Occipital lobe (tissue), 1 donor: ENCODE measurements at regions not wholly inside any gene's neighbourhood (a gene's known extent, or its start where the extent isn't known, plus 50 kb on each side); places are given as distances from the start of the nearest gene placed in this dataset.

Experiments
- DNase-seq: peaks from one replicate; lab custom pipeline; 2025; lab: John Stamatoyannopoulos, UW

DNA sequence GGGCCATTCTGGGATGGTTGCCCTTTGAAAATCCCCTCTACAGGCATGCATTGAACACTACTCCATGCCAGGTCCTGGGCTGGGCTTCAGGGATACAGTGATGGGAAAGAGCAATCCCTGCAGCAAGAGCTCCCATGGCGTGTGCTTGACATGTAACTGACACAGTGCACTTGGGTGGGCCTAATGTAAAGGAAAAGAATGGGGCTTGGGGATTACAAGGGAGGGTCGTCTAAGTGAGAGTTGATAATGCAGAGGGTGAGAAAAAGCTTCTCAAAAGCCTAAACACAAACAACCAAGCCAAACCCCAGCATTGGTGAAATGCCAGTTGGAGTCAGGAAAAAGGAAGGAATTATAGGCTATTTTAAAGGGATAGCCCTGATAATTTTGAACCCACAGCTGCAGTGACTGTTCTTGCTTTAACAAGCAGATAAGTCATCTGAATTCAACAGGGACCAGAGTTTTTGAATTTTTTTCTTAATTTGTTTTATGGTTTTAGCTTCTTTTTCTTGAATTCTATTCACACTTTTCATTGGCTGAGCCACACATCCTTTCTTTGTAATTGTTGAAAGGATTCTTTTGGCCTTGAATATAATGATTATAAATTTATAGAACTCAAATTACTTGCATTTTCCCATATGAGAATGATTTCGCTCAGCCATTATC is 308.7 kb downstream of the LPIN1 start:
- DNase-seq = no peak

DNA sequence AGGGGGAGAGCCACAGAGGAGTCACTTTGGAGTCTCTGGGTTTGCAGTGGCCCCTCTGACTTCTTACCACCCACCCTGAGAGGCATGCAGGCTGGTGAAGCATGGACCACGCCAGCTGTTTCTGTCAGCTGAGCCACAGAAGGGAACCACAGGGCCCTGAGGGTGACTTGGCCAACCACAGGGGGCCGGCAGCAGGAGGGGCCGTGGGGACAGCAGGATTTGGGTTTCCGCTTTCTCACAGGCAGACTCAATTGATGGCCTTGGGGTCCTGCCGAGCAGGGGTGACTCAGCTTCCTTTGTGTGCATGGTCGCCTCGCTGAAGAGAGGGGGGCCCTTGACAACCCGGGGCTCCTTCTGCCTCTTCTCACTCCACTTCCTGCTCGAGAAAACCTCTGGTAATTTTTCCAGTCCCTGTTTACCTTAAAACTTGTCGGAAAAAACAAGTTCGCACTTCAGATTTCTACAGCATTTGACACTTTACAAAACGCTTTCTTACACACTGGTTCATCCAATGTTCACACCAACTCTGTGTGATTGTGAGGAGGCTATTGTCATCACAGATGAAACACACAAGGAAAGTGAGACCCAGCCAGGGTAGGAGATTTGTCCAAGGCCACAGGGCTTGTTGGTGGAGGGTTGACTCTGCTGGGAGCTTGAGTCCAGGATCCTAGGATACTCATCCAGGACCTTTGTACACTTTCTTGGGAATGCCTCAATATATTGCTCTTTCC is 311.2 kb downstream of the LPIN1 start:
- DNase-seq = no peak

DNA sequence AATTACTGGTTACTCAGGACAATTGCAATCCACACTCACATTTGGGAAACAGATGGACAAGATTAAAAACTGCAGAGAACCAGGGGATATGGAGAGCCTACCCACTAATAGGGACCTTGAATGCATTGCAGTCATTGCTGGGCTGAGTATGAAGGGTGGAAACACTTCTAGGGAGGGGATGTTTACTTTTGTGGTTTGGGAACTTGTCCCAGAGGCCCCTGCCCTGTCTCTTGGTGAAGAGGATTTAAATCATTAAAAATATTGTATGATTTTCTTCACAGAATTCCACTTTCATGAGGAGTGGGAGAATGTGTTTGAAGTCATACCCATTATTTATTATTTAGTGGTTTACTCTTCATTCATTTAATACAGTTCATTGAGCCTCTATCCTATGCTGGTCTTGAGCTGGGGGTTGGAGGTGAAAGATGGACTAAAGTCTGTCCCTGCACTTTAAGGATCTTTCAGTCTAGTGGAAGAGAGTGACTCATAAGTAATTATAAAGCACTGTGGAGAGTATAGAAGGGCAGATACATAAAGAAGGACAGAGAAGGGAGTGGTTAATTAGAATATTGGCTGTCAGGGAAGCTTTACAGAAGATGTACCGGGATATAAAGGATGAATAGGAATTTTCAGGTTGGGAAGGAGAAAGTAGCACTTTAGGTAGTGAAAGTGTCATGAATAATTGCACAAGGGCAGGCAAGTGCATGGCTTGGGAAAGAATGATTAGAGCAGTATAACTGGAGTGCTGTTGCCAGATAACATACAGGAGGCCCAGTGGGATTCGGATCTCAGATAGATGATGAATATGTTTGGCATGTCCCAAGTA is 313.4 kb downstream of the LPIN1 start:
- DNase-seq = no peak

DNA sequence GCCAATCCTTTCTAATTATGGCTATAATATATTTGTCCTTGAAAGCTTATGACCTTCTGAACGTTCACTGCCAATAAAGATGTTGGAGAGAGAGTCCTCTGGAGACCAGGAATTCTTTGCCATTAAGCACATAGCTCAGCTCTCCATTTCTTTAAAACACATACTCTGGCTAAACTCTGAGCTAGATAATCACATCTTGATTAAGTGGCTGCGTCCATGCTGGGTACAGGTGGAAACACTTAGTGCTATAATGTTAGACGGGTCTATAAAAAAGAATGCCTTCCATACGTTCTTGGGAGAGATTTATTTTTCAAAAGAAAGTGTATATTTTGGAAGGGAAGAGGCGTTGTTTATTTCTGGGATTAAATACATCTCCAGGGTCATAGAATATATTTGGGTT is 314.5 kb downstream of the LPIN1 start:
- no peak for DNase-seq

DNA sequence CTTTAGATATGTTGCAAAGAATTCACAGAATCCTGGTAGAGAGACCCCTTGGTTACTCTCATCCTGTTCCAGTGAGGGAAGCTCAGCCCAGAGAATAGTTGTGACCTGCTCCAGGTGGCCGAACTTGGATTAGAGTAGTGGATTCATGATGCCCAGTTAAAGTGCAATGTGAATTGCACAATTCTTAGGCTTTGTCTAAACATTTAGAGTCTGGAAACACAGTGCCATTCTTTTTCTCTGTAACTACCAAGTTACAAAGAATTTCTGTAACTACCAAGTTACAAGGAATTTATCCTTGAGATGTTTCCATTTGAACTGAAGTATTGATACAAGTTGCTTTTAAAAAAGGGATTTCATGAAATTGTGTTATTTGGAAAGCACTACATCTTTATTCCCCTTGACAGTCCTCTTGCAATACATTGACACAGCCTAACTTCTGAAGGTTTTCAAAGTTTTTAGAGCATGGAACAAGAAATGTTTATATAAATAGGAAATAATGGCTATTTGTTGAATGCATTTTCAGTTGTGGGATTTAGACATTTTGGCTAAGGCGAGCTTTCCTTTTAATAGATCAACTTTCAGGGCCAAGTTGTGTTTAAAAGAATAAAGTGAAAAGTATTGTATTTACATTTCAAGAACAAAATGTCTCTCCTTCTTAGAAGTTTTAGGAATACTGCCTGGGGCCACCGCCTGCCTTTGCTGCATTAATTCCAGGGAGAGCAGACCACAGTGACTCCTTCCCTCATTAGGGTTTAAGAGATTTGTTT is 315.0 kb downstream of the LPIN1 start:
- DNase-seq = no peak

DNA sequence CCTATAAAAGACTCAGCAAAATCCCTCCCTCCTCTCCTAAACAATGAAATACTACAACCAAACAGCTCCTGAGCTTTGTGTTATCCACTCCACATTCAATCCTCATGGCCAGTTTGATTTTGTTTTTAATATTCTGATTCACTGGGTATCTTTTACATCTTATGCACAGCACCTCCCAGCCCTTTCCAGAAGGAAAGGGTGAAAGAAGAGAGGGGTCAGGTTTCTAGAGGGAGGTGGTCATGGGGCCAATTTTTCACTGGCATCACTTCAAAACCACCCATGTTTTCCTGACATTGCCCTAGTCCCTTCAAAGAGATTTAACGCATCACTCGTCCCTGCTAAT is 315.6 kb downstream of the LPIN1 start:
- DNase-seq = no peak

DNA sequence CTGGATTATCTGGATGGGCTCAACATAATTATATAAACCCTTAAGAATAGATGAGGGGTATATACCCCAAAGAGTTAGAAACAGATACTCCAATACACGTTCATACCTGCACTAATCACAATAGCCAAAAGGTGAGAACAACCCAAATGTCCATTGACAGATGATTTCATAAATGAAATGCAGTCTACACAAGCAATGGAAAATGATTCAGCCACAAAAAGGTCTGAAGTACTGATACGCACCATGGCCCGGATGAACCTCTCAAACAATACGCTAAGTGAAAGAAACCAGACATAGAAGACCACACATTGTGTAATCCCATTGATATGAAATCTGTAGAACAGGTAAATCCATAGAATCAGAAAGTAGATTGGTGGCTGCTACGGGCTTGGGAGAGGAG is 316.8 kb downstream of the LPIN1 start:
- DNase-seq = no peak

DNA sequence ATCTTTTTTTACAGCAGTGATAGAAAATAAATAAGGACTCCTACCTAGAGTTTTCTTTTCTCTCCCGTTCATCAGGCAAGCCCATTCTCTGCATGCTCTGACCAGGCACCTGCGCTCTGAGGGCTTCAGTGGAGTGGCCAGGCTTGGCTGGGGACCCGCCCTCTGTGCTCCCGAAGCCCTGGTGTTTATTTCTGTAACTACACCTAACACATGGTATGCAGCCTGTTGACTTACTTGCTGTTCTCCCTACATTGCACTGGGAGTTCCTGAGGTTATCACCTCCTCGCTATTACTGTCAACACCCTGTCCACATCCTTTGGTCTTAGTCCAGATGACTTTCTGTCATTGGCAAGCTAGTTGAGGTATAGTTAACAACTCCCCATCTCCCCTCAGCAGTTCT is 317.7 kb downstream of the LPIN1 start:
- DNase-seq = no peak

DNA sequence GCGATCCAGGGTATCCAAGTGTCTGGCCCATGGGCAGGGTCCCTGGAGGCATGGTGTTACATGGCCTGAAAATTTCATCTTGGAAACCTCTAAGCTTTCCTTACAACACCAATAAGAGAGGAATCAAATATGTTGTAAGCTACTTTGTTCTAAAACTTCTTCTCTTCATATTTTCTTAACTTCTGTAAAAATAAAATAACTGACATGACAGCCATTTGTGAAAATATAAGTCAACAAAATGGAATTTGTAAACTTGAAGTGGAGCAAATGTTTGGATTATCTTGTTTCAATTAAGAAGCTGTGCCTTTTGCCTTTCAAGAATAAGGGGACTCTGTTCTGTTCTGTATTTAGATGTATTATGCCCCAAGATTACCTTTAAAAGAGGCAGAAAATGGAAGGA is 319.7 kb downstream of the LPIN1 start:
- DNase-seq = no peak

DNA sequence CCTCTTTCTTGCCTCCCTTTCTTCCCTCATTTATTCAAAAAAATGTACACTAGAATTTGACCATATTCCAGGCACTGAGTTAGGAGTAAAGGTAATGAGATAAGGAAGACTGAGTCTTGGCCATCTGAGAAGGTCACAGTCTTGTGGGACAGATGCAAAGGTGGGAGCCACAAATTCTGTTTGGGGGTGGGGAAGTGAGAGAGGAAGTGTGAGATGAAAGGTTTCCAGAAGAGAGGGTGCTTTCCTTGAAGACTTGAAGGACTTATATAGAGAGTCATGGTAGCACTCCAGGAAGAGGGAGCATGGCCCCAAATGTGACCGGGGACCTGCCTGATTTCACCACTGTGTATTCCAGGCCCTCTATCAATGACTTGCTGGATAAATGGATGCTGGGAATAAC is 320.6 kb downstream of the LPIN1 start:
- no peak for DNase-seq

DNA sequence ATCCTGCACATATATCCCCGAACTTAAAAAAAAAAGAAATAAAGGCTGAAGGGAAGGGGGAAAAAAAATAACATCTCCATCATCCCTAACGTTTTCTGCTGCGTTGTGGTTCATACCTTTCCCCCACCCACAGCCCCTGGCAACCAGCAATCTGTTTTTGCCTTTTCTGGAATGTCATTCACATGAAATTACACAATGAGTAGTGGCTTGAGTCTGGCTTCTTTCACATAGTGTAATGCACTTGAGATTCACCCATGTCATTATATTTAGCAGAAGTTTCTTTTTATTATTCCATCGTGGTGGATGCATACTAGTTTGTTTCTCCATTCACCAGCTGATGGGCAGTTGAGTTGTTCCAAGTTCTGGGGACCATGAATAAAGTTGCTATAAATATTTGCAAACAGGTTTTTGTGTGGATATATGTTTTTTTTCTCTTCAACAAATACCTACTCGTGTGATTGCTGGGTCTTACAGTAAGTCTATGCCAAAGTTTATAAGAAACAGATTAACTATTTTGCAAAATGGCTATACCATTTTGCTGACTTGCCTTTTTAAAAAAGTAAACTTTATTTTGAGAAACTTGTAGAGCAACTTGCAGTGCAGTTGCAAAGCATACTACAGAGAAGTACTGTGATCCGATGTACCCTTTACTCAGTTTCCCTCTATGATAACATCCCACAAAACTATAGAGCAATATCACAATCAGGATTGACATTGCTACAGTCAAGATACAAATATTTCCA is 322.5 kb downstream of the LPIN1 start:
- no peak for DNase-seq

DNA sequence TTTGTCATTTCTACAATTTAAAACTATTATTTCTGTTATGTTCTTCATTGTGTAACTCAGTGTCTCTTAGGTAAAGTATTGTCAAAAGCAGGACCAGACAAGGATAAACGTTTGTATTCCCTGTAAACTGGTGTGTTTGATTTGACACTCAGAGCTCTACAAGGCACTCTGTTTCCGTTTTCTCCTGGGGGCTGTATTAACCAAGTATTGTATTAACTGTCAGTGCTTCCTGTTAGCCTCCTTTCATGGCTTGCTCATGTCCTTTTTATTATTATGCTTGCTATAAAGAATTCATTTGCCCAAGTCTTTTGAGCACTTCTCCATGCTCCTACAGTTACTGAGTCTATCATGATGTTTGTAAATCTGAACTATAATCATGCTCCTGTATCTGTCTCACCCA is 323.7 kb downstream of the LPIN1 start:
- no peak for DNase-seq

DNA sequence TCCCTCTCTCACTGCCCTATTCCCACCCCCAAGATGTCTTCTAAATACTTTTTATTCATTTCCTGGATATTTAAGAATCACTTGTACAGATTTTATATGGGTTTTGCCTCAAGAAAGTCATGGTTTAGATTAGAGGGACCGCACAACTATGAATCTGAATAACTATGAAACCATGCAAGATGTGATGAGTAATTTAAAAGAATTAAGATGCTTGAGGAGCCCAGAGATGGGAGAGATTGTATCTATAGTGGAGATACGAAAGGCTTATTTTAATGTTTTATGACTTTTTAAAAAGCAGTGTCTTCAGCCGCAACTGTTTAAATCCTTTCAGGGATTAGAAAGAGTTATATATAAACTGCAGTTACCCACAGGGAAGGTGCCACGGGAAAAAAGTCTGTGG is 324.1 kb downstream of the LPIN1 start:
- no peak for DNase-seq

DNA sequence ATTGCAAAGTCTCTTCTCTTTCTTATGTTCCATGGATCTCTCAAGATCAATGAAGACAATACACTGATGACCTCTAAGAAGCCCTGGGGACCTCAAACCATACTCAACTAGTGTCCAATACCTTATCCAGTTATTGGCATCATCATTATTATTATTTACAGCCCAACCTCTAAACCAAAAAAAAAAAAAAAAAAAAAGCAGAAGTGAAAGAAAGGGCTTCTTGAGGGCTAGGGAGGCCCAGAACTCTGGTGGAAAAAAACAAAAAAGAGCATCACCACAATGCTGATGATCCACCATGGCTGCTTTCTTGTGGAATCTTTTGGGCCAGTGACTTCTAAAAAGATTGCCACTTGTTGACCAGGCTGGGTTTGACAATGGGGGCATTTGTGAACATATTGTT is 324.9 kb downstream of the LPIN1 start:
- DNase-seq = no peak

DNA sequence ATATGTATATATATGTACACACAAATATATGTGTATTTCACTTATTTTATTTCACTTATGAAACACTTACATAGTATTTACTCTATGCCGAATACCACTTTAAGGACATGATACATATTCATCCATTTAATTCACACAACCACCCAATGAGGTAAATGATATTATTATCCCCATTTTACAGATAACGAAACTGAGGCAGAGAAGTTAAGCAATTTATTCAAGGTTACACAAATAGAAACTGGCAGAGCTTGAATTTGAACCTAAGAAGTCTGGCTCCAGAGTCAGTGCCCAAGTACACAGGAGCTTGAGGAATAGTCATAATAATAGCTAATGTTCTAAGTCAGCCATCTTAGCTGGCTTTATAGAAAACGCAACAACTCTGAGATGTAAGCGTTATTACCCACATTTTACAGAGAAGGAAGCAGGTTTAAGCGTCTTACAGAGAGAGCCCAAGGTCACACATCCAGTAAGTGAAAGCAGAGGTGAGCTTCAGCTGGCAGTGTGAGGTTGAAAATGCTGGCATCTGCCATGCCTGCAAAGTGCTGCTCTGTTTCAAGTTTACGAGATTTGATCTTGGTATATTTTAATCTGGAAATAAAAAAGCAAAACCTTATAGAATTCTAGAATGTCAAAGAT is 326.9 kb downstream of the LPIN1 start:
- DNase-seq = no peak

DNA sequence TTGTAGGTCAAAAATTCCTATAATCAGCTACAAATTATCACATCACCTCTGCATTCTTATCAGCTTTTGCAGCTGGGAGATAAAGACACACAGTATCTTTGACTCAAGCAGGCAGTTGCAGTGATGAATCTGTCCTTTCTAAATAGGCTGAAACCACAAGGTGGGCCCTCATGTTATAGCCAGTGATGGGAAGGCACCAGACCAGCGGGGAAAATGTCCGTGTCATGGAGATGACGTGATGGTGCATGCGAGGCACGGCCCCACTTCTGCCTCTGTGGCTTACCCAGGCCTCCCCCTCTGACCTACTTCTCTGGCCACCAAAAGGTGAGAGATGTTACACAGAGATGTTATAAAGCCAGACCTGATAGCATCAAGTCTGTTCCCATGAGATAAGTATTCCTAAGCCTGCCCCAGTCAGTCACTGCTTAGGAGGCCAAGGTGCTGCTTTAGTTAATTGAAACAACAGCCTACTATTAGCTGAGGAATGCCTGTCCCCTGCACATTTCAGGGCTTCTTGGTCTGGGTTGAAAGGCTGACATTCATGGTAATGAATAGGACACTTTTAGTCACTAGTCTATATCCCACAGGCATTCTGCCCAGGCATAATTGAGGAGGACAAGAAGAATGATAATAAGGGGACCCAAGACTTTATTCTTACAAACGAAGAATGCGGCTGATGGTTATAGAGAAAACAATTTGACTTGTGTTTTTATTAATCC is 327.9 kb downstream of the LPIN1 start:
- DNase-seq = no peak

DNA sequence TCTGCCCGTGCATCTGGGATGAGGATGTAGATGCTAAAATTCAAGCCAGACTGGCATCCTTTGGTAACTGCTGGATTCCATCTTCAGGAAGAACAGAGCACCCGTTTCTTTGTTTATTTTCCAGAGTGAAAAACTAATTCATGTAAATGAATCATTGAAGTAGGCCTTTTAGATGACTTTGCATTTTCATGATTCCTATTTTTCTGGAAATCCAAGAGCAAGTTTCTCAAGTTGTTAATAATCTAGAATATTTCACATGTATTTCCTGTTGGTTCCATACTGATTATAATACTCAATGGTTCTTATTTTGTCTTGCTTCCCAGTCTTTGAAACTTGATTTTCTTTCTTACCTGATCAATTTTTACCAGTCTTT is 328.4 kb downstream of the LPIN1 start:
- DNase-seq = no peak

DNA sequence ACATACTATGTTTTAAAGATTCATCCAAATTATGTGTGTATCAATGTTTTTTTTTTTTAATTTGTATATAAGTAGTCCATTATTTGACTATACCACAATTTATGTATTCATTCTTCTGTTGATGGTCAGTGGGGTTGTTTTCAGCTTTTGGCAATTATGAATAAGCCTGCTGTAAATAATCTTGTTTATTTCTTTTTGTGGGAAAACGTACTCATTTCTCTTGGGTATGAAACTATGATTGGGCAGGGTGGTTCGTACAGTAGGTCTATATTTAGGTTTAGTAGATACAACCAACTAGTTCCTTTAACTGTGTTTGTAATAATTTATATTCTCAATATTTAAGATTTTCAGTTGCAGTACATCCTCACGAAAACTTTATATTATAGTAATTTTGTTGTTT is 329.2 kb downstream of the LPIN1 start:
- DNase-seq = no peak

DNA sequence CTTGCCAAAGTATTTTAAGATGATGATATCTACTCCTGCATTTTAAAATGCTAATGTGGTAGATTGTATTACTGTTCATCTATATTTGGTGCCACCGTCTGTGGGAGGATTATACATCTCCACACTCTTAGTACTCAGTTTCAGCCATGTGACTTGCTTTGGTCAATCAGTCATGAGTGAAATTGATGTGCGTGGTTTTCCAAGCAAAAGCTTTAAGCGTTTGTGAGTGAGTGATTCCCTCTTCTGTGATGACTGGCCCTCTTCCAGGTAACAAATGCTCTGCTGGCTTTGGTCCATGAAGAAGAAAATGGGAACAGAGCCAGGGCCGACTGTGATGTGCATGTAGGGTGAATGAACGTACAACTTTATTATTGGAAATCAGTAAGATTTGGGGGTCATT is 330.4 kb downstream of the LPIN1 start:
- no peak for DNase-seq

DNA sequence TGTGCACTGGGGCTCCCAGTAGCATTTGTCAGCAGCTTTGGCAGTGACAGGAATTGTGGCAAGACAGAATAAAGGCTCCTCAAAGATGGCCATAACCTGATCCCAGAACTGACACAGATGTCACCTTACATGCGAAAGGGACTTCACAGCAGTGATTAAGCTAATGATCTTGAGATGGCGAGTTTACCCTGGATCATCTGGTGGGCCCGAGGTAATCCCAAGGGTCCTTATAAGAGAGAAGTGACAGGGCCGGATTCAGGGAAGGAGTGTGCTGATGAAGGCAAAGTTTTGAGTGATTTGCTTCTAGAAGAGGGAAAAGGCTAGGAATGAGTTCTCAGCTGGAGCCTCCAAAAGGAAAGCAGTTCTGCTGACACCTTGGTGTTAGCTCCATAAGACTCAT is 333.9 kb downstream of the LPIN1 start:
- no peak for DNase-seq
